ENCODE measurements at regions not wholly inside any gene's neighbourhood (a gene's known extent, or its start where the extent isn't known, plus 50 kb on each side); places are given as distances from the start of the nearest gene placed in this dataset.

DNA sequence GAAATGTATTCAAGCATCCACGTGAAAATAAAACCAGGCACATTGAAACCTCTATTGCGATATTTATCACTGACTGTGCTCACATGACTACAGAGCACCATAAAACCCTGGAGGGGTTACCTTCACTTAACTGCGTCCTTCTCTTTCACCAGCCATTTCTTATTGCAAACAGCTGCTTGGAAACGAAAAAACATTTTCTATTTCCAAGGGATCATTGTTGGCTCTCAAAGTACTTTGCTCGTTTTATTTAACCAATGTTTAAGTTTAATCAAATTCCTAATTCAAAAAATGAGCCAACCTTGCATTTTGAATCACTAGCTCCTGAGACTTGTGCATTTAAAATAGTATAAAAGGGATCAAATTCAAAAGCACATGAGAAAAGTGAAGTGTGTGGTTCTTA, 134.4 kb downstream of the OSR1 start:
- TF ChIP-seq, protein P1, sequence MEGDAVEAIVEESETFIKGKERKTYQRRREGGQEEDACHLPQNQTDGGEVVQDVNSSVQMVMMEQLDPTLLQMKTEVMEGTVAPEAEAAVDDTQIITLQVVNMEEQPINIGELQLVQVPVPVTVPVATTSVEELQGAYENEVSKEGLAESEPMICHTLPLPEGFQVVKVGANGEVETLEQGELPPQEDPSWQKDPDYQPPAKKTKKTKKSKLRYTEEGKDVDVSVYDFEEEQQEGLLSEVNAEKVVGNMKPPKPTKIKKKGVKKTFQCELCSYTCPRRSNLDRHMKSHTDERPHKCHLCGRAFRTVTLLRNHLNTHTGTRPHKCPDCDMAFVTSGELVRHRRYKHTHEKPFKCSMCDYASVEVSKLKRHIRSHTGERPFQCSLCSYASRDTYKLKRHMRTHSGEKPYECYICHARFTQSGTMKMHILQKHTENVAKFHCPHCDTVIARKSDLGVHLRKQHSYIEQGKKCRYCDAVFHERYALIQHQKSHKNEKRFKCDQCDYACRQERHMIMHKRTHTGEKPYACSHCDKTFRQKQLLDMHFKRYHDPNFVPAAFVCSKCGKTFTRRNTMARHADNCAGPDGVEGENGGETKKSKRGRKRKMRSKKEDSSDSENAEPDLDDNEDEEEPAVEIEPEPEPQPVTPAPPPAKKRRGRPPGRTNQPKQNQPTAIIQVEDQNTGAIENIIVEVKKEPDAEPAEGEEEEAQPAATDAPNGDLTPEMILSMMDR (conservative IDR thresholded peaks at IDR 0.05; ENCODE audit: low read depth, low read length): no peak
- no peak for TF ChIP-seq SMC3 (IDR thresholded peaks at IDR 0.05; ENCODE audit: low read depth, low read length)
- no peak for TF ChIP-seq POLR2A (IDR thresholded peaks at IDR 0.05; ENCODE audit: low read depth, low read length)
- no peak for TF ChIP-seq RFX5 (IDR thresholded peaks at IDR 0.05; ENCODE audit: low read depth, low read length)
- no peak for TF ChIP-seq RCOR1 (IDR thresholded peaks at IDR 0.05; ENCODE audit: insufficient replicate concordance, low read length)
- no peak for TF ChIP-seq NFE2L2 (IDR thresholded peaks at IDR 0.05; ENCODE audit: low read depth, low read length)
- no peak for TF ChIP-seq MAFK (IDR thresholded peaks at IDR 0.05; ENCODE audit: low read depth, low read length)
- TF ChIP-seq, protein P2, sequence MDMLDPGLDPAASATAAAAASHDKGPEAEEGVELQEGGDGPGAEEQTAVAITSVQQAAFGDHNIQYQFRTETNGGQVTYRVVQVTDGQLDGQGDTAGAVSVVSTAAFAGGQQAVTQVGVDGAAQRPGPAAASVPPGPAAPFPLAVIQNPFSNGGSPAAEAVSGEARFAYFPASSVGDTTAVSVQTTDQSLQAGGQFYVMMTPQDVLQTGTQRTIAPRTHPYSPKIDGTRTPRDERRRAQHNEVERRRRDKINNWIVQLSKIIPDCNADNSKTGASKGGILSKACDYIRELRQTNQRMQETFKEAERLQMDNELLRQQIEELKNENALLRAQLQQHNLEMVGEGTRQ (IDR thresholded peaks at IDR 0.05; ENCODE audit: low read depth, low read length): no peak
- no peak for TF ChIP-seq BHLHE40 (IDR thresholded peaks at IDR 0.05; ENCODE audit: low read depth, low read length)
- TF ChIP-seq MXI1 (IDR thresholded peaks at IDR 0.05; ENCODE audit: borderline replicate concordance, low read depth, low read length): no peak
- no peak for TF ChIP-seq FOS (IDR thresholded peaks at IDR 0.05; ENCODE audit: low read depth, low read length)
- no peak for TF ChIP-seq CEBPB (IDR thresholded peaks at IDR 0.05; ENCODE audit: low read depth, low read length)

All from IMR-90 (cell line).